ENCODE measurements at regions not wholly inside any gene's neighbourhood (a gene's known extent, or its start where the extent isn't known, plus 50 kb on each side); places are given as distances from the start of the nearest gene placed in this dataset.
A peak's percentile ranks its signal among the peaks of the same experiment; 100 is the strongest.

DNA sequence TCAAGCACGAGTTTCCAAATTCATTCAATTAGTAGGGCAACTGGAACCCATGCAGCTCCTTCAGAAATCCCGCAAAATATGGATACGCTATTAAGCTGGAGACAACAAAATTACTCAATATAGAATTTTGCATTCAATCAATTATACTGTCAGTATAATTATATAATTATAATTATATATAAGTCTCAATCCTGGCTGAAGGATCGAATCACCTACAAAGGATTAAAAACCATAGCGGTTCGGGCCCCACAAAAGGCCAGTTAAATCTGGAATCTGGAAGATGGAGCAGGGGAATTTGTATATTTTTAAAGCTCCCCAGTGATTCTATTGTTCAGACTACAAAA is 55.7 kb downstream of the FHIP2A start:
- Histone ChIP-seq H3K9me3 (no peaks in the 10 kb centered on the region), H3K27me3 (replicated peaks; ENCODE audit: insufficient read depth) (no peaks in the 10 kb centered on the region), H3K4me3 (no peak overlapping the region), H3K4me1 (ENCODE audit: control insufficient read depth in 1 of 2, low read depth in 2 of 2) (peaks cover 0 to 16% of the 10 kb centered on the region in 2 donors), H3K36me3 (no peaks in the 10 kb centered on the region), H3K27ac (no peak overlapping the region)
- TF ChIP-seq, protein P1, sequence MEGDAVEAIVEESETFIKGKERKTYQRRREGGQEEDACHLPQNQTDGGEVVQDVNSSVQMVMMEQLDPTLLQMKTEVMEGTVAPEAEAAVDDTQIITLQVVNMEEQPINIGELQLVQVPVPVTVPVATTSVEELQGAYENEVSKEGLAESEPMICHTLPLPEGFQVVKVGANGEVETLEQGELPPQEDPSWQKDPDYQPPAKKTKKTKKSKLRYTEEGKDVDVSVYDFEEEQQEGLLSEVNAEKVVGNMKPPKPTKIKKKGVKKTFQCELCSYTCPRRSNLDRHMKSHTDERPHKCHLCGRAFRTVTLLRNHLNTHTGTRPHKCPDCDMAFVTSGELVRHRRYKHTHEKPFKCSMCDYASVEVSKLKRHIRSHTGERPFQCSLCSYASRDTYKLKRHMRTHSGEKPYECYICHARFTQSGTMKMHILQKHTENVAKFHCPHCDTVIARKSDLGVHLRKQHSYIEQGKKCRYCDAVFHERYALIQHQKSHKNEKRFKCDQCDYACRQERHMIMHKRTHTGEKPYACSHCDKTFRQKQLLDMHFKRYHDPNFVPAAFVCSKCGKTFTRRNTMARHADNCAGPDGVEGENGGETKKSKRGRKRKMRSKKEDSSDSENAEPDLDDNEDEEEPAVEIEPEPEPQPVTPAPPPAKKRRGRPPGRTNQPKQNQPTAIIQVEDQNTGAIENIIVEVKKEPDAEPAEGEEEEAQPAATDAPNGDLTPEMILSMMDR (IDR thresholded peaks at IDR 0.05) = no peak
- DNase-seq (ENCODE audit: low spot score) (no peak), ATAC-seq (ENCODE audit: insufficient number of reproducible peaks, low FRiP score, low read depth) (no peak)

DNA sequence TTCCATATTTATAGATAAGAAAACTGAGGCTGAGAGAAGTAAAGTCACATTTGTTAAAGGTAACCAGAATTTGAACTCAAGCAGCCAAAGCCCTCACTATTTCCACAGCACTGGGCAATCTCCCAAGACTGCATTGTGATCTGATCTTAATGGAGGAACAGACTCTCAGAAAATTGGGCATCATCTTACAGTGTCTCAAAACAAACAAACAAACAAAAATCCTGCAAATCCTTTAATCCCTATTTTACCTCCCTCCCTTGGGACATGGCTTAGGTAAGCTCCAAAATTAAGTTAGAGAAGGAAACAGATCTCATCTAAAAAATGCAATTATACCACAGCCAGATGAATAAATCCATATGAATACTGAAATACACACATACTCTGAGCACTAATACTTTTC is 57.5 kb downstream of the FHIP2A start:
- Histone ChIP-seq H3K4me3 (no peak overlapping the region), H3K27me3 (replicated peaks; ENCODE audit: insufficient read depth) (no peaks in the 10 kb centered on the region), H3K4me1 (ENCODE audit: control insufficient read depth in 1 of 2, low read depth in 2 of 2) (peaks cover 0 to 24% of the 10 kb centered on the region in 2 donors), H3K9me3 (no peaks in the 10 kb centered on the region), H3K27ac (no peak overlapping the region), H3K36me3 (no peaks in the 10 kb centered on the region)
- no peak for ATAC-seq (ENCODE audit: insufficient number of reproducible peaks, low FRiP score, low read depth)
- TF ChIP-seq, protein P1 (IDR thresholded peaks at IDR 0.05) = no peak
- DNase-seq (ENCODE audit: low spot score) = no peak

DNA sequence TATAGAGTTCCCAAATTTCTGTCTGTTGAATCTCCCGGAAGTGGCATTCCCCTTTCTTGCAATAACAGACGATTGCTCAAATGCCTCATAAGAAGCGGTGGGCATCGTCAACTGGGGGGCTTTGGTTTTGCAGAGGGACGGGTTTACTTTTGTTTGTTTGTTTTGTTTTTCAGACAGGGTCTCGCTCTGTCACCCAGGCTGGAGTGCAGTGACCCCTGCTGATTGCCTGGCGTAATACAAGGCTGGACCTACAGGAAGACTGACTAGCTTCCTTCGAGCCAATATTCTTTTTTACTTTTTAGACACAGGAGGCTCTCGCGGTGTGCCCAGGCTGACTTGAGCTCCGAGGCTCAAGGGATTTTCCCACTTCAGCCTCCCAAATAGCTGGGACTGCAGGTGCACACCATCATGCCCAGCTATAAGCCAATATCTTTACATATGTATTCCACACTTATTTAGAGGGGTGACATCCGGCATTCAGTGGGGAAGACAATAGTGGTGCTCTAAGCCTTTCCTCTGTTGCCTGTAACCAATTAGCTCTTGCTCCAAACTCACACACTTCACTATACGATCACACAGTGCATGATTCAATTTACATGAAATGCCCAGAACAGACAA is 58.1 kb downstream of the FHIP2A start:
- ATAC-seq (ENCODE audit: insufficient number of reproducible peaks, low FRiP score, low read depth) (no peak), DNase-seq (ENCODE audit: low spot score) (no peak)
- peaks cover 0 to 24% of the 10 kb centered on the region in 2 donors for H3K4me1 ChIP-seq (ENCODE audit: control insufficient read depth in 1 of 2, low read depth in 2 of 2)
- no peak overlapping the region for H3K4me3 ChIP-seq
- H3K27me3 ChIP-seq (replicated peaks; ENCODE audit: insufficient read depth) = no peaks in the 10 kb centered on the region
- no peak overlapping the region for H3K27ac ChIP-seq
- H3K9me3 ChIP-seq = no peaks in the 10 kb centered on the region
- TF ChIP-seq, protein P1 (IDR thresholded peaks at IDR 0.05) = peak; percentile 33
- H3K36me3 ChIP-seq = no peaks in the 10 kb centered on the region

DNA sequence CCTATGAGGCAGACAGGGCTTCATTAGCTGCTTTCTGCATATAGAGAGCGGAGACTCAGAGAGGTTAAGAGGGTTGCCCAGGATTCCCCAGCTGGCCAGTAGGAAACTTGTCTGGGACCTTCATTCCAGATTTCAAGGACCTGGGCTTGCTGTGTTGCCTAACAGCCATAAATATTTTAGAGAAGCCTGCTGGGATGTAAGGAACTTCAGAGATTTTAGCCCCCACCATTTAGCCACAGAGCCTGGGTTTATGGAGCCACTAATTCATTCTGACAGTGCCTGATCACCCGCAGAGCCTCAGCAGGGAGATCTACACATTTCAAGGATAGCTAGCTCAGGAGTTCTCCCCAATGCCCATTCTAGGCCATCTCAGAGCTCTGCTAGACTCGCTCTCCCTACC is 56.6 kb upstream of the TRUB1 start:
- Histone ChIP-seq H3K36me3 (no peaks in the 10 kb centered on the region), H3K4me3 (no peak overlapping the region), H3K9me3 (no peaks in the 10 kb centered on the region), H3K27me3 (replicated peaks; ENCODE audit: insufficient read depth) (no peaks in the 10 kb centered on the region), H3K27ac (no peak overlapping the region), H3K4me1 (ENCODE audit: control insufficient read depth in 1 of 2, low read depth in 2 of 2) (peaks cover 0 to 24% of the 10 kb centered on the region in 2 donors)
- no peak for DNase-seq (ENCODE audit: low spot score)
- ATAC-seq (ENCODE audit: insufficient number of reproducible peaks, low FRiP score, low read depth) = no peak
- TF ChIP-seq, protein P1 (IDR thresholded peaks at IDR 0.05) = no peak

DNA sequence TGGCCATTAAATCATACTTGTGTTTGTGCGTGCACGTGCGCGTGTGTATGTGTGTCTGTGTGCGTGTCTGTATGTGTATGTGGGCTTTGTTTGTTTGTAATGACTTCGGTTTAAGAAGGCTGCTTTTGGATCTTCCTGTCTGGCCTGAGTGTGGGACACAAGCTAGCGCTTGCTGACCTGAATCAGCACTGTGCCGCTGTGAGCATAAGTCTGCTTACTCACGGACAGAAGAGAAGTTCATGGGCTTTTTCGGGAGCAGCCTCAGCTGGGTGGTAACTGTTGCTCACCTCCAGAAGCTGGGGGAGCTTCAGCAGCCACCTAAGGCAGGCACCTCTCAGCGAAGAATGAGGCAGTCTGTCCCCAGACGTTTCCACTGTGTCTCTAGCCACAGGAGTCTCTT is 56.1 kb upstream of the TRUB1 start:
- no peaks in the 10 kb centered on the region for H3K27me3 ChIP-seq (replicated peaks; ENCODE audit: insufficient read depth)

More for the DNA sequence above, 56.1 kb upstream of the TRUB1 start:
- ATAC-seq (ENCODE audit: insufficient number of reproducible peaks, low FRiP score, low read depth) (no peak), DNase-seq (ENCODE audit: low spot score) (no peak)
- Histone ChIP-seq H3K9me3 (no peaks in the 10 kb centered on the region), H3K4me1 (ENCODE audit: control insufficient read depth in 1 of 2, low read depth in 2 of 2) (peaks cover 0 to 24% of the 10 kb centered on the region in 2 donors), H3K4me3 (no peak overlapping the region), H3K27ac (peak overlapping the region in 1 of 2 donors; percentile 15), H3K36me3 (no peaks in the 10 kb centered on the region)
- TF ChIP-seq, protein P1 (IDR thresholded peaks at IDR 0.05) = no peak
